NCI-H774 (cell line): ENCODE measurements at regions not wholly inside any gene's neighbourhood (a gene's known extent, or its start where the extent isn't known, plus 50 kb on each side); places are given as distances from the start of the nearest gene placed in this dataset.

Experiments
- DNase-seq: peaks from one replicate; lab custom pipeline; 2025; lab: John Stamatoyannopoulos, UW

DNA sequence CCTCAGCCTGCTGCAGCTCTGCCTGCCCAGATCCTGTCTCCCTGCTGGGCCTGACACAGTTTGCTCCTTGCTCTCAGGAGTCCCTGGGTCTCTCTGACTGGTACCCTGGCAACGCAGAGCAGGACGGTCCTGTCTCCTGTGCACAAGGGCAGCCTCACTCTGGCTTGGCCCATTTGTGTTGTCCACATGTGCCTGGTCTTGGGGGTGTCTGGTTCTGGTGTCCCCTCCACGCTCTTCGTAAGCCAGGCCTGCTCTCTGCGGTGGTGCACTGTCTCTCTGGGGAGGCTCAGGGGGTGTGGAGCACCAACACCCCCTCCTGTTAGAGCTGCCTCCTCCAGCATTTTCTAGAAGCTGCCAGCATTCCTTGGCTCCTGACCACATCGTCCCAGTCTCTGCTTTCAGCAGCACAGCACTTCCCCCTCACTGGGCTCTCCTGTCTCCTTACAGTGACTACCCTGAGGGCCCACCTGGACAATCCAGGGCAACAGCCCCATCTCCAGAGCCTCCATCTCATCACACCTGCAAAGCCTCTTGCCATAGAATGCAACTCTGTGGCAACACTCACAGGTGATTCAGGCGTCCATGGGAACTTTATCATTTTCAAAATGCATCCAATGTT lies 235.6 kb upstream of the HS6ST1 start:
- DNase-seq: no peak

DNA sequence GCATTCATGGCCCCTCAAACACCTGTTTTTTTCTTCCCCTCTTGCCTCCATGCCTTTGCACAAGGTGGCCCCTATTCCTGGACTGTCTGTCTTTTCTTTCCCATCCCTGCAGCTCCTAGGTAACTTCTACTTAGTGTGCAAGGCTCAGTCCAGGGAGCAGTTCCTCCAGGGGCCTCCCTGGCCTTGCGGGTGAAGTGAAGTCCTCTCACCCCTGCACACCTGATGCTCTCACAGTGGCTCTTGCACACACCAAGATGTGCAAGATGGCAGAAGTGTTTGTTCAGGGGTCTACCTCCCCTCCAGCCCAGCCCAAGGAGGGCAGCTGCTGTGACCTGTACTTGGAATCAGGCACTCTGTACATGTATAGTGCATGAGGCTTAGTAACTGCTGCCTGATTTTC lies 236.8 kb upstream of the HS6ST1 start:
- no peak for DNase-seq

DNA sequence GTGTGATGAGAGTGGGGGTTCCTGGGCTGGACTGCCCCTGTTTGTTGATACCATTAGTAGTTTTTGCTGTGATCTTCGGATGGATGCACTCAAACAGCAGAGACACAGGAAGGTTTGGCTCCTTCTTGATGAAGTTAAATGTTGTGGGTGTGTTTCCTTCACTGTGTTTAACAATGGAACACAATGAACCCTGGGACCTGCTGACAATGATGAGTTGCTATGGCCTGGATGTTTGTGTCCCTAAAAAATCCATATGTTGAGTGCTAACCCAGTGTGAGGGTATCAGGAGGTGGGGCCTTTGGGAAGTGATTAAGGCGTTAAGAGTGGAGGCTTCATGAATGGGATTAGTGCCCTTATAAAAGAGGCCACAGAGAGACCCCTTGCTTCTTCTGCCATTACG lies 237.4 kb upstream of the HS6ST1 start:
- DNase-seq: no peak

DNA sequence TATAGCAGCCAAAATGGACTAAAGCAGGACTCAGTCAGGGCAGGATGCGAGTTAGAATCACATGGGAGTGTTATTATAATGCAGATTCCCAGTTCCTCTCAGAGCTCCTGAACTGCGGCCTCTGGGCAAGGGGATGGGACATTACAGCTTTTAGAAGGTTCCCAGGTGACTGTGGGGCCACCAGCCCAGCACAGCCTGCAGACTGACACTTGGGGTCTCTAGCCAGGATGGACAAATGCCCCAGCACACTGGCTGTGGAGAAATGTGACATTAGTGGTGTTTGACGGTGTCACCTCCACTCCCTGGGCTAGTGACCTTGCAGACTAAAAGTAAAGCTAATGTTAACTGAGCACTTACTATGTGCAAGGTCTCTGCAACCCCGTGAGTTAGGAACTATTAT lies 238.0 kb upstream of the HS6ST1 start:
- no peak for DNase-seq

DNA sequence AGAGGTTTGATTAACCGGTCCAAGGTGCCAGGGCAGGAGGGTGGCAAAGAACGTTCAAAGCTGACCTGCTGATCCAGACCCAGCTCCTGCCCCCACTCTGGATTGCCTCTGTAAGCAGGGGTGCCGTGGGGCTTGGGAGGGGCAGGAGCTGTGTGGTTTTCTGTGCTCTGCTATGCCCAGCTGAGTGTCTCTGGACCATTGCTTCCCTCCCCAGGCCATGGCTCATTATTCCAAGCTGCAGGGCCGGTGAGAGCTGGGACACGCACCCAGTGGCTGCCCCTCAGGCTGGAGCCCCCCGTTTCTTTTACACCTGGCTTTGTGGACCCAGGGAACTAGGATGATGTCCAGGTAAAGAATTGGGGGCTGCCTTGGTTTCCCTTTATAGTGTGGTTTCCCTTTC lies 238.4 kb upstream of the HS6ST1 start:
- no peak for DNase-seq

DNA sequence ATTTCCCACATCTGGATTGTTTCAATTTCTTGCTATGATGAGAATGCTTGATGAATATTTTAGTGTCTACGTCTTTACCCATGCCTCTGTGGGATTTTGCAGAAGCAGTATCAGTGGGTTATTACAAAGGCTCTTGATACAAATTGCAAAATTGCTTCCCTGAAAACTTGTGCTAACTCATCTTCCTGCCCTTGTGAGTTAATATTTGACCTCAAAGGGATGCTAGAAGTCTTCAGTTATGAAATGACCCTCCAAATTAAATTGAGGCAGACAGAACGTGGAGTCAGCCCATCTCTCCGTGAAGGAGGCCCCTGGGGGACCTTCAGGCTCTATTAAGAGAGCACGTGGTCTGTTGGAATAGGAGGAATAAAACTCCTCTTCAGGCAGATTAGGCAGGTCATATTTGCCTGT lies 239.2 kb upstream of the HS6ST1 start:
- DNase-seq: no peak

DNA sequence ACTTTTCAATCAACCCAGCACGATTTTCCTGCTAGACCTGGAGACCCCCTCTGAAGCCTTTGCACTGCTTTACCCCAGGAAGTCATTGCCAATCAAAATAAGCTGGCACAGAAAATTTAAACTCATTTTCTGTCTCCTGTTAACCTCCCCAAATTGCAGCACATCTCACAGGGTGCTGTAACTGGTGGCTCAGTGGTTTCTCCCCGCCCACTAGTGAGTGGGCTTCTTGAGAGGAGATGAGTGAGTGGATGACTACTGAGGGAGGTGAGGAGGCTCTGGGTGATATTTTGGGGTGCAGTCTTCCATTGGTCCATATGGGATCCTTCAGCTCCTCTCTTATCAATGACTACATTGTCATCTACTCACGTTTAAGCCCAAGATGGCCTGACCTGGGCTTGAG lies 239.8 kb upstream of the HS6ST1 start:
- no peak for DNase-seq

DNA sequence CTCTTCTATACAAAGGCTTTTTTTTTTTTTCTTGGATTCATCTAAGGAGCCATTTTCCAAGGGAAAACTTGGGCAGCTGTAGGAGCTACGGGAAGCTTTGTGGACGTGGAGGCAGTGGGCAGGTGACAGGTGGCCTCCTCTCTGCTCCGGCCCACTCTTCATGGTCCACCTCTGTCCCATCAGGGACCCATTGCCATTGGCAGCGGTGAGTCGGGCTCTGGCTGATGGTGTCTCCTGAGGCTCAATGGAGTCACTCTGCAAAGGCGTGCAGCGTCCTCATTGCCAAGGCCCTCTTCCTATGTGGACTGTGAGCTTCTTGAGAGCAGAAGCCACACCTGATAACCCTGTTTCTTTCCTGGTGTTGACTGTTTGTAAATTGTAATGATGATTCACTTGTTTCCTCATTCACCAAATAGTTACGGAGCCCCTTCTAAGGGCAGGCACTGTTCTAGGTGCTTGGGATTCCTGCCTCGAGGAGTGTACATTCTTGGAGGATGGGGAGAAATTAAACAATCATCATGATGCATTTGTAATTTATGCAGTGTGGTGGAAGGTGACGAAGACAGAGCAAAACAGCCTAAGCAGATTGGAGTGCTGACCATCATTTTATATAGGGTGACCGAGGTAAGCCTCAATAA lies 240.3 kb upstream of the HS6ST1 start:
- no peak for DNase-seq

DNA sequence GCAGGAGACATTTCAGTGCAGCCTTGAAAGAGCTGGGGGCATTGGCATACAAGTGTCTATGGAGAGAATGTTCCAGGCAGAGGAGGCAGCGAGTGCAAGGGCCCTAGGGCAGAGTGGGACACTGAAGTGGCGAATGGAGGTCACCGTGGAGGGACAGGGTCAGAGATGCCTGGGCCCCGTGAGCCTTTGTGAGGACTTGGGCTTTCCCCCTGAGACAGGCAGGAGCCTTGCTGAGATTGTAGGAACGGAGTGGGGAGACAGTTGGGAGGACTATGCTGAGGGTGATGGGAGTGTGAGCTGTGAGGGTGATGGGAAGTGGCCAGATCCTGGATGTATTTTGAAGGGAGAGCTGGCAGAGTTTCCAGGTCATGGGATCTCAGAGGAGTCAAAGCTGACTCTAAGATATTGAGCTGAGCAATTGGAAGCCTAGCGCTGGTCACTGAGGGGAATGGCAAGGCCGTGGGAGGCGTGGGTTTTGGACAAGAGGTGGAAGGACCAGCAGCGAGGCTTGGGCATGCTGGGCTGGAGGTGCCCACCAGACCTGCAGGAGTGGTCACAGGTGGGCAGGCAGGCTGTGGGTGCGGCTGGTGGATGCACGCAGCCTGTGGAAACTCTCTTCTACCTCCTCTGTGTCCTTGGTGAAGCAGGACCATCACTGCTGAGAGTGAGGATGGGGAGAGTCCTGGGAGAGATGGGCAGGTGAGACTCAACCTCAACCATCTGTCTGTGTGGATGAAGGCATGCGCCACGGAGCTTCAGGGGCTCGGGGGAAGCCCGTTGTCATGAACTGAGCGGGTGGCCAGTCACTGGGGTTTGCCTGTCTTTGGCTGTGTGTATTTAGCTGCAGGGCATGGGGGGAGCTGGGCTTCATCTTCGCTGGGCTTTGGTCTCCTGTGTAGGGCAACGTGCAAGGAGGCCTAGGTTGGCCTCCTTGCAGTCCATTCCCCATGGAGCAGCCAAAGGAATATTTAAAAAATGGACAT lies 241.2 kb upstream of the HS6ST1 start:
- no peak for DNase-seq

DNA sequence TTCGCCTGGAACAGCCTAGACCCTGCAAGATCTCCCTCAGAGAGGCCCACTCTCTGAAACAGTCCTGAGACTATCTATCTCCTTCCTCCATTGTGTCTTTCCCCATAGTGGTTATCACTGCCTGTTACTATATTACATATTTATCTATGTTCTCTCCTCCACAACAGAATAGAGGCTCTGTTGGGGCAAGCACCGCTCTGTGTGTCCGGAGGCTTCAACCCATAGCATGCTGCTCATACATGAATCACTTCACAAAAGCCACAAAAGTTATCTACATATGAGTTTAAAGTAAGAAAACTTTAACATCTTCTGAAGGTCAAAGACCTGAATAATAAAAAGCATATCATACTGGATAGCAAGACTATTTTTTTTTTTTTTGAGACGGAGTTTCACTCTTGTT lies 242.1 kb upstream of the HS6ST1 start:
- no peak for DNase-seq

DNA sequence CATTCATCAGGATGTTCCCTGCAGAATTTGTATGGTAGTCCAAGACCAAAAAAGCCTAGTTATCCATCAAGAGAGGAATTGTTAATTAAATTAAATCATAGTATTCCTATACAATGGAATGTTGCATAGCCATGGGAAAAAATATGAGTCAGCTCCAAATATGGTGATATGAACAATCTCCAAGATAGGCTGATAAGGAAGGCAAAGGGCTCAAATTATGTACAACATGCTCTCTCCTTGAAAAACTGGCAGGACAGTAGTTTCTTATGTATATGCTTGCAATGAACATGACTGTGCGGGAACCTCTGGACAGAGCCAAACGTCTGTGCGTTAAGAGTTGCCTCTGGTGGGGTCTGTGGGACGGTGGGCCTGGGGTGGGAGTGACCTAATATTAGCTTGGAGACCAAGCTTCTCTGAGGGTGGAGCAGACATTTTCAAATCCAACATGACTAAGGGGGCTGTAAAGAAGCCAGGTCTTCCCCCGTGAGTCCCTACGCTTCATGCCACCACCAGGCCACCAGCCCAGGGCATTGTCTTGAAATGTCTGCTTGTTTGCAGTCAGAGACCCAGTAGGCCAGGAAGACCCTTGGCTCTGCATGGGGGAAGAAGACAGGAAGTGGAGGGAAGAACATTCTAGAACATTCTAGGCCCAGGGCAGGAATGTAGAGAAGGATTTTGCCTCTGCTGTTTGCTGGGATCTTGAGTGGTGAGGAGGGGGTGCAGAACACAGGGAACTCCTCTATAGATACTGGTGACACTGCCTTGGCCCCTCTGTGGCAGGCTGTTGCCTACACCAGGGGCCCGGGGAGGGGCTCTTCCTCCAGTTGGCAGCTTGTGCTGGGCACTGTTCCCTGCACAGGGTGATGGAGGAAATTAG lies 244.0 kb upstream of the HS6ST1 start:
- no peak for DNase-seq

DNA sequence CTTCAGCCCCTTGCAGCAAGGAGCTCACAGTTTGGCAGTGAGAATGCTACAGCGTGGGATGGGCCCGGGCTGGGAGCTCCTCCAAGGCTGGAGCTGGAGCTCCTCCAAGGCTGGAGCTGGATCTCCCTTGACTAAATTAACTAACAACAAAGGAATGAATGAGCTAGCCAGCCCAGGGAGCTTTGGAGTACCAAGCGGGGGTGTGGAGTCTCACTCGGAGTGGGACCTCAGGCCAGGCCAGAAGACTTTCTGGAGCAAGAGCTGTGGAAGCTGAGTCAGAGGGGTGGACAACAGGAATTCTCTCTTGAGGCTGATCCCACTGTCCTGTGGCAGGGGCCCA lies 244.7 kb upstream of the HS6ST1 start:
- DNase-seq: no peak

DNA sequence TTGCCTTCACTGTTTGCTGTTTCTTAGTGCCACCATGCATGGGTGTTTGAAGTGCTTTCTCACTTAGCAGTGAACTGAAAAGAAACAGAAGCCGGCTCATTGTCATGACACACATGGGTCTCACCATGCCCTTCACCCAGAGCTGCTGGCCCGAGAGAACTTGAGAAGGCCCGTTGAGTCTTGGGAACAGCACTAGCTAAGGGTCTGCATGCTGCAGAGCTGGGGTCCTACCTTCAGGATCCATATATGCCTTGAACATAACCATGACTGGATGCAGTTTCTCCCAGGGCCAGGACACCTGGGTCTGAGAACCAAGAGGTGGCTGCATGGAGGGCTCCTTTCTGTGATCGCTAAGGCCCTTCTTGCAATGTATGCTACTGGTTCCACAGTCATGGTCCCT lies 245.5 kb upstream of the HS6ST1 start:
- DNase-seq: no peak

DNA sequence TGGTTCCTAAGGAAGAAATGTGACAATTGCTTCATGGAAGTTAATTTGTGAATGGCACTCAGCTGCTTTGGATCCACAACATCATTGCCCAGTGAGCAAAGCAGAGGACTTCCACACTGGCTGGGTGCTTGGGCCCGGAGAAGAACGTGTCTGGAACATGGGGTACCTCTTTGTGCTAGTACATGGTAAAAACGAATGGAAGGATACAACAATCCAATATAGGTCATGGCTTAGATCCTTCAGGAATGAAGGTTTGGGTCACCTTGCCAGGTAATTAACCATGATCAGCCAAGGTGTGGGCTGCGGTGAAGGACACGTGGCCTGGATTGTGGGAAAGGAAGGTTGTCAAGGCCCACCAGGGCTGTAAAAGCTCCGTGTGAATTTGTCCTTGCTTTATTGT lies 245.9 kb upstream of the HS6ST1 start:
- no peak for DNase-seq

DNA sequence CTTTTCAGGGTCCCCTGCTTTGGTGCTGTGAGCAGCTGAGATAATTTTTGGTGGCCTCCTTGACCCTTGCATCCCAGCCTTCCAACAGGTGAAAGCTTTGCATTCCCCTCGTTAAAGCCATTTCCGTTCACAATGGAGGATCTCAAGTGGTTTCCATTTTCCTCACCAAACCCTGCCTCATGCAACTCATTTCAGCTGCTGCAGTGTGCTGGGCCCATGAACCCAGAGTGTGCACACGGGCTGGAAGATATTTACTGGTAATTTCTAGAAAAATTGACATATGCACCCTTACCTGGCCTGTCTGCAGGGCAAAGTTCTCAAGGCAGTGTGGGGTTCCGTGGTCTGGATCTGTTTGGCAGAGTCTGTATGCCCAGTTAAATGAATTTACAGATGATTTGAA lies 246.8 kb upstream of the HS6ST1 start:
- no peak for DNase-seq

DNA sequence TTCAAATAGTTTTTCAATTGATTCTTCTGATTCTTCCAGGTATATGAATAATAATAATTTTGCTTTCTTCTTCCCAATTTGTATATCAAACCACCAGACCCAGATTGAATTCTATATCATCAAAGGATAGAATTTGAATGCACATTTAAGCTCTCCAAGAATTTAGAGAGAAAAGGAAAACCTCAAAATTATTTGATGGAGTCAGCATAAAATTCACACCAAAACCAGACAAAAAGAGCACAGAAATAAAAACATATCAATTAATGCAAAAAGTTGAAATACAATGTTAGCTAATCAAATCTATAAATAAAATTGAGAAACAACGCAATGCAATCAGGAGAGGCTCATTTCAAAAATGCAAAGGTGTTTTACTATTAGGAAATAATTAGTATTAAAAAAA lies 248.0 kb upstream of the HS6ST1 start:
- DNase-seq: no peak

DNA sequence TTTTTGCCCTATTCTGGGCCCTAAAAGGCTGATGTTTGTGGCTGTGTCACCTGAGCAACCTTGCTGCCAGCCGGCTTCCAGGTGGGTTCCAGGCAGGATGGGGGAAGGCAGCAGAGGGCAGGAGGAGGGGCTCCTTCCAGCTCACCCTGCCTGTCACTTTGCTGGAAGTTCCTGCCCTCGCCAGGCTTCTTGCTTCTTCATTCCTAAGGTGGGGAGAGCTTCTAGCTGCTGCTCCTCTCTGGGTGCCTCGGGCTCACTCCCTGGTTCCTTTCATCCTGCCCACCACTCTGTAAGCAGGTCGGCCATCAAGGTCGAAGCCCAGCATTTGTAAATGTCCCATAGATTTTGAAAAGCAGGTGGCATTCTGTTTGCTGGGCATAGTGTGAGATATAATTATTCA lies 249.4 kb upstream of the HS6ST1 start:
- DNase-seq: no peak

DNA sequence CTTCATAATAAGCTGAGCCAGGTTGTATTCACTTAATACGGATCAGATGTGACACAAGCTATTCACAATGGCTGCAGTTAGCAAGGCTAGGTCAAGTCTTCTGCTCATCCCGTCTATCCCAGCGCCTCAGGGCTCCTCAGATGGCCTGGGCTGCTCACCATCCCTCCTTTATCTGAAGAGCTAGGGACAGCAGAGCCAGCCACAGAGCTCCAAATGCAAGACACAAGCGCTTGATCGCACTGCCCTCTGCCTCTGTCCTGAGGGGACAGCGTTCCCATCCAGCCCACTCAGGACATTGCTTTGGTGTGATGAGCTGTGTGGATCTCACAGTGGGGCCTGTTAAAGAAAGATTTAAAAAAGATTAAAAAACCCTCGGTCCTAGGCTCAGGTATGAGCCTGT lies 254.4 kb upstream of the HS6ST1 start:
- DNase-seq: no peak

DNA sequence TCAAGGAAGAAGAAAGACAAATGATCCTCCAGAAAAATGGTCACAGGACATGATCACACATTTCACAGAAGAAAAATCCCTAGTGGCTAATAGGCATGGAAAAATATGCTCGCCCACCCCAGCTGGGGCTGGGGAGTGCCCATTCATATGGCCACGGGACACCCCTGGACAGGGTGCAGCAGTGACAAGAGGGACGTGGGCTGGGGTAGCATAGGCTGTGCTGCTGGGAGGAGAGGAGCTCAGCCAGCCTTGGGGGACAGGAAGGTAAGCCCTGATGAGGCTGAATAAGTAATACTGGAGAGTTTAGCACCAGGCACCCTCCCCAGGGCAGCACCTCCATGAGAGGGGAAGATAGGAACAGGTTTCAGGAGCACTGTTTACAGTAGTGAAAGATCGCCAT lies 254.9 kb upstream of the HS6ST1 start:
- no peak for DNase-seq

DNA sequence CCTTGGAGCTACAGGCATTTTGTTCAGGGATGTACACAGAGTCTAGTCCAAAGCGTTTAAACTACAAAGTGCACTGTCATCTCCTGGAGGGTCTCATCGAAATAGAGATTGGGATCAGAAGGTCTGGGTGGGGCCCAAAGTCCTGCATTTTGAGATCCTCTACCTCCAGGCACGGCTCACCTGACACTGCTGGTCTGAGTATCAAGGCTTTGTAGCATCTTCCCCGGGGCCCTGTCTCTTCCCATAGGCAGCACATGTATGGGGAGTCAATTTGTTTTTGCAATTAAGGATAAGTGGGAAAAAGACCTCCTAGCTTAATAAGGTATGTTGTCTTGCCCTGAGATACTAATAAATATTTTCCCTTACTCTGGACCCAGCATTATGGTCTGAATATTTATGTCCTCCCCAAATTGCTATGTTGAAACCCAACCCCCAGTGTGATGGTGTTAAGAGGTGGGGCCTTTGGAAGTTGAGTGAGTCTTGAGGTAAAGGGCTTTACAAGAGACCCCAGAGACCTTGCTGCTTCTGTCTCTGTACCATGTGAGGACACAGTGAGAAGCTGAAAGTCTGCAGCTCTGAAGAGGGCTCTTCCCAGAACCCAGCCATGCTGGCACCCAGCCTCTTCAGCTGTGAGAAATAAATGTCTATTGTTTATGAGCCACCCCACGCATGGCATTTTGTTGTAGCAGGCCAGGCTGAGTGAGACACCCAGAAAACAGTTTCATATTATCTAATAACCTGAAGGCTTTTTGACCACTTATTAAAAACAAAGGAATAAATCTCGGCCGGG lies 258.7 kb upstream of the HS6ST1 start:
- DNase-seq: no peak
